HG02571 (cell line): ENCODE measurements at regions not wholly inside any gene's neighbourhood (a gene's known extent, or its start where the extent isn't known, plus 50 kb on each side); places are given as distances from the start of the nearest gene placed in this dataset.

Experiments used
- ATAC-seq: cut with Tn5 transposase; IDR thresholded peaks from one replicate; pipeline ENCODE4 v1.9.1; 2021; ENCODE audit warnings: mild to moderate bottlenecking, moderate library complexity; ENCODE audit not compliant: unreplicated experiment

GRCh38 chr6:129967427-129967826 lies 51.0 kb upstream of the L3MBTL3 start:
- no peak for ATAC-seq

DNA sequence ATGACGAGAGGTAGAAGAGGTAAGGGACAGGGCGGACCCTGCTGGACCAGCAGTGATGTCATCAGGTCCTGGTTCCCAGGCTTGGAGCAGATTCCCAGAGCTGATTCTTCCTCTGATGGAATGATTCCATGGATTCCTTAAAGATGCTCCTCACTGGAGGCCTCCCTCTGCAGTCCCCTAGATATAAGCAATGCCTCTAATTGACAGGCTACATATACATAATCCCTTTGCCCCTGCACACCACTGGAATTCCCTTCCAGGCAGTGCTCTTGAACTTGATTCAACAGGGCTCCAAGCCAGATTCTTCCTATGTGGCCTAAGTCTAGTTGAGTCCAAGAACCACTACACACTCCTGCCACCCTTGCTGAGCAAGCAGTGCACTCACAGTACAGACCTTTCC lies 52.3 kb upstream of the L3MBTL3 start:
- no peak for ATAC-seq

DNA sequence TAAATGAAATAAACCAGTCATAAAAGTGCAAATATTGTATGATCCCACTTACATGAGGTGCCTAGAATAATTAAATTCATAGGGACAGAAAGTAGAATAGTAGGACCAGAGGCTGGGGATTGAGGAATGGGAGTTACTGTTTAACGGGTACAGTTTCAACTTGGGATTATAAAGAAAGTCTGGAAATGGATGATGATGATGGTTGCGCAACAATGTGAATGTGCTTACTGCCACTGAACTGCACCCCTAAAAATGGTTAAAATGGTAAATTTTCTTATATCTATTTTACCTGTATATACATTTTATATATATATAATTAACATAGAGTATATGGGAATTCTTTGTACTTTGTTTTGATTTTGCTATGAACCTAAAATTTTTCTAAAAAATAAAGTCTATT lies 53.3 kb upstream of the L3MBTL3 start:
- no peak for ATAC-seq

- ATAC-seq: no peak
Measured at GRCh38 chr6:129959358-129959930, 58.9 kb upstream of the L3MBTL3 start.

- no peak for ATAC-seq
Measured at GRCh38 chr6:129957941-129958898, 60.2 kb upstream of the L3MBTL3 start.

DNA sequence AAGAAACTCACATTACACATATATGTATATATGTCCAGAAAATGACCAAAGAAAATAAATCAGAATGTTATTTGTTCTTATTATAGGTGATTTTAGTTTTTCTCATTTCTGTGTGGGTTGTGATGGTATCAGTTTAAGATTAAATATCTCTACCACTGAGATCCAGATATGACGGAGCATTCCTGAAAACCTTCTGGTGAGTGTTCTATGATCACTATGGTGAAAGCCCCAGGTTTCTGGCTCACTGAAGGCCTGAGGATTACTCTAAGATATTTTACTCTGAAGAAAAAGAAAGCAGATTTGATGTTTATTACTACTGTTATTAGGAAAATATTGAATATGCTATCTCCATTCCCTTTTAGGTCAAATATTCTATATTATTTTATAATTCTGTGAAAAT lies 62.8 kb upstream of the L3MBTL3 start:
- no peak for ATAC-seq

DNA sequence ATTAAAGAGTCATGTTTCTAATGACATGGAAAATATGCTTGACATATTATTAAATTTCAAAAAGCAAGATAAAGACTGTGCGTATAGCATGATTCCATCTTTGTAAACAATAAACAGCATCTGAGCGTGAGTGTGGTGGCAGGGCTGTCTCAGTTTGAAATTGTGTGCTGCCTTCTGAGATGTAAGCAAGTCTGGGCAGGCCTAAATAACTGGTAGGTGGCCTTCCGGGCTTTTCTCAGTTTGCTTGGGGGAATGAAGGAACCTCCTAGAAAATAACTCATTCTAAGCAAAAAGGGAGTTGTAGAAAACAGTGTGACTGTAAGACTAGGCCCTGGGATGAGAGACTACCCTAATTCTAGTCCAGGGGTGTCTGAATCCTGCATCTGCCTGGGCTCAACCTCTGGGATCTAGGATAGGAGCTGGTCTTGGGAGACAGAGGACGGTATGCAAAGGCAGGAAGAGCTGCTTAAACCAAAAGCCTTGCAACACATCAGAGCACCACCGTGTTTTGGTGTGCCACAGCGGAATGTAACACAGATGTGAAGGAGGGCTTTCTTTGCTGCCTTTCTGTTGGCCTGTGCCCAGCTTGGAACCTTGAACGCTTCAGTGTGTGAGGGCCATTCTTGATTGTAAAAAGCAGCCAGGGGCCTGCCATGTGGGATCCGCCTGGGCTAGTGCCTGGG lies 63.5 kb upstream of the L3MBTL3 start:
- ATAC-seq: no peak

DNA sequence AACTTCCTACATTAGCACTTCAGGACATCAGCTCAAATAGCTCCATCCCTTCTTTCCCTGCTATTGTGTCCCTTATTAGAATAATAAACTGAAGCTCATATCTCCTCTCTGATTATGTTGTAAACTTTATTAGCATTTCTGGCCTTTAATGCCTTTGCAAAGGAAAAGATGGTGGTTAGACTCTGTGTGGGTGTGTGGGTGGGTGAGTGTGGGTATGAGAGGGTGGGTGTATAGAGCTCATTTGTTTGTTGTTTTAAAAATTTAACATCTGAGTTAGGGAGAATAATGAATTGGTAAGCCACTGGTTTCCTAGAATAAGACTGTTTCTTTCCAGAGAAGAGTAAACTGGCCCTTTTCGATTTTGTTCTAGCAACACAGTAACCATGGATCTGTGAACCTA lies 70.6 kb upstream of the L3MBTL3 start:
- no peak for ATAC-seq

GRCh38 chr6:129946439-129947140 lies 71.8 kb upstream of the L3MBTL3 start:
- ATAC-seq: no peak

GRCh38 chr6:129943637-129944271 lies 74.6 kb upstream of the L3MBTL3 start:
- no peak for ATAC-seq

DNA sequence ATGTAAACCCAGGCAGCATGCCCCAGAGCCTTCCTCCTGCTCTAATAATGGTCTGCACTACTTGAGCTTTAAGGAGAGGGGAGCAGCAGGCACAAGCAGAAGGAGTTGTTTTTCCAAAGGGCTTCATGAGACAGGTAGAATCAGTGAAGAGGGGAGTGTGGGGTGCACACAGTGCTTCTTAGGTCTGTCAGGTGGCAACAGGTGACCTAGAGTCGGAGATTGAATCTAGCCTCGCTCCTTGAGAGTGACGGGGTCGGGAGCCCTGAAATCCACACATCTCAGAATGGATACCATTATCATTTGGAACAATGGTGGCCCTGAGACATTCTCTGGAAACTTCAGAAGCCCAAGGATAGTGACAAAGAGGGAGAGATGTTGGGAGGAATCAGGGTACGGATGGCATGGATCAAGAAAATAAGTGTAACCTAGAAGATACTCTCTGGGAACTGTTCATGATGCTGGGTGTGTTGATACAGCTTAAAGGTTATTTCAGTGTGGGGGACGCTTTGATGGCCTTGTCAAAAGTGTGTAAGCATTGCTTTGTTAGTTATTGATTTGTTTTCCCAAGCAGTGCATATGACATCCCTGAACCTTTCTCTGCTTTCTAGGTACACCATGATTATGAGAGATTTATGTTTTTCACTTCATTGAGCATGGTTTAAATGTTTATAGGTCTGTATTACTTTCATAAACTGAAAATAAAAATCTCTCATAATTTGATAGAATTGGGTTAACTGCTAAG lies 77.8 kb upstream of the L3MBTL3 start:
- ATAC-seq: no peak

GRCh38 chr6:129938249-129939020 lies 77.3 kb upstream of the TMEM244 start:
- no peak for ATAC-seq

DNA sequence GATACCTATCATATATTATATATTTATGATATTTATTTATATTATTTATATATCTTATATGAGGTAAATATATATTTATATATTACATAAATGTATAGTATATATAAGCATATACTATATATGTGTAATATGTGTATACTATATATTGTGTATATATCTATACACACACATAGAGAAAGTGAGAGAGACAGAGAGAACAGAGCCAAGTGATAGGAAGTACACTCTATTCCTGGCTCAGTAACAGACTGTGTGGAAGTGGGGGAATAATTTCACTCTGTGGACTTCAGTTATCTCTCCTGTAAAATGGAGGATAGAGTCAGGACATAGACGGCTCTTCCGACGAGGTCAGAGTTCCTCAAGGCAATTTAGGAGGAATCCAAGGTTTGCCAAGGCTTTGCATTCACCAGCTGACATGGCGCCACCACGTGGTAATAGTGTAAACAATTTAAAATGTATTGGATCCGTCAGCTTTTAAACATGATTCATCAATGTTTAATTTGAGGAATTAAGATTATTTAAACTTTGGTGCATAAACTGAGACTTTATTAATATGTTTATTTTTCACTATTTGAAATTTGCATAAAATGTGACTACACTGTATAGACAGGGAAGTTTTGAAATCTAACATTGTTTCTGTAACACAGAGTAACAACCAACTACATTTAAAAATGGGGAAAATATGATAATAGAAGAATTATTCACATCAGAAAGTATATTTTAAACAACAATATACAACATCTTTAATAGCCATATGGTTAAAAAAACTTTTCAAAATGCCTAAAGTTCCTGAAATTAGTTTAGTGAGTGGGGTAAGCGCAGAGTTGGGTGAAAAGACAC lies 75.4 kb upstream of the TMEM244 start:
- ATAC-seq: peak; percentile 70

DNA sequence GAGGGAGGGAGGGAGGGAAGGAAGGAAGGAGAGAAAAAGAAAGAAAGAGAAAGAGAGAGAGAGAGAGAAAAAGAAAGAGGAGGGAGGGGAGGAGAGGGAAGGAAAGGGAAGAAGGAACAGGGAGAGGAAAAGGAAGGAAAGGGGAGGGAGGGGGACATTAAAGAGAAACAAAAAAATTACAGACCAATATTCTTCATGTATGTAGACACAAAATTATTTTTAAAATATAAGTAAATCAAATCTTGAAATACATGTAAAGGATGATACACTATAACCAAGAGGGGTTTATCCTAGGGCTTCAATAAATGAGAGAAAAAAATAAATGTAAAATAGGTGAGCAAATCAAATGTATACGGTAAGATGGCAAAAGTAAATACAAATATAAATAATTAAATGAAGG lies 71.2 kb upstream of the TMEM244 start:
- ATAC-seq: no peak

- ATAC-seq: no peak
Measured at GRCh38 chr6:129929433-129929832, 68.3 kb upstream of the TMEM244 start.

- ATAC-seq: no peak
Measured at GRCh38 chr6:129923530-129924250, 62.6 kb upstream of the TMEM244 start.

DNA sequence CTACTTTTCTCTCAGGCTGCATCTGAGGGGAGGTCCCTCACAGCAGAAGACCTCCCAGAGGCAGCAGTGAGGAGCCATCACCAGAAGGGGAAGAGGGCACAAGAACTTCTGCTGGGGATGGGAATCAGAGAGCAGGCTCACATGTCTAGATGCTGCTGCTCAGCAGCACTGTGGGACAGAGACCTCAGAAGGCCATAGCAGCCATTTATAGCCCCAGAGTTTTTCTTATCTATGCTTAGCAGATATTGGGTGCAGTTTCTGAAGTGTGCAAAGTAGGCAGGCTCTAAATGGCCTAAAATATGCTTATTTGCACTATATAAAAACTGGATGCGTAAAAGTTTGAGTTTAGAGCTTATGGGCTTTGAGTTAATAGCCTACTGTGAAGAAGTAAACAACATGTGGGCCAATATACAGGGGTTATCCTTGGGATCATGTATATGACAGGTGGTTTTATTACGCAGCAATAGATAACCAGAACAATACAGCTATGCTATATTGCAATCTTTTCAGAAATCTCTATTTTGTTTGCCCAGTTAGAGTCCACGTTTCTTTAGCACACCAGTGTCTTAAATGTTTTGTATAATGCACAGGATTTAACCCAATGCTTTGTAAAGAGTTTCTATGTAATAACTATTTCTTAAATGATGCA lies 60.2 kb upstream of the TMEM244 start:
- no peak for ATAC-seq
